TTC549 (cell line): ENCODE measurements at regions not wholly inside any gene's neighbourhood (a gene's known extent, or its start where the extent isn't known, plus 50 kb on each side); places are given as distances from the start of the nearest gene placed in this dataset.

Source experiments
- FAIRE-seq: peaks from 2 replicates; lab custom pipeline; 2012; peaks lifted over from hg19 to GRCh38; lab: Jason Lieb, UNC

DNA sequence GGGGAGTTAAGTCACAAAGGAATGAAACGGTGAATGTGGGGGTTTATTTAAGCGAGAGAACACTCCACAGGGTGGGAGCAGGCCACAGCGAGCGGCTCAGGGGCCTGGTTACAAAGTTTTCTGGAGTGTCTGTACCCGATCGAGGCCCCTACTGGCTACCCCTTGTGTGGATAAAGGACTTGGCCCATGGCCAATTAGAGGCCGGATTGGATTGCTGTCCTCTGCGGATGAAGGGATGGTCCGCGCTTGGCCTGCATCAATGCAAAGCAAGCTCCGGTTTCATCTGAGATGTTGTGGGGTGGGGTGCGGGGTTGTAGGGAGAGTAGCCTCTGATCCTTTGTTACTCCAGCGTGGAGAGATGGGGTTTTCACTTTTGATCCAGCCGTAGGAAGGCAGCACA, 1574.5 kb upstream of the TENM3 start:
- no peak for FAIRE-seq

DNA sequence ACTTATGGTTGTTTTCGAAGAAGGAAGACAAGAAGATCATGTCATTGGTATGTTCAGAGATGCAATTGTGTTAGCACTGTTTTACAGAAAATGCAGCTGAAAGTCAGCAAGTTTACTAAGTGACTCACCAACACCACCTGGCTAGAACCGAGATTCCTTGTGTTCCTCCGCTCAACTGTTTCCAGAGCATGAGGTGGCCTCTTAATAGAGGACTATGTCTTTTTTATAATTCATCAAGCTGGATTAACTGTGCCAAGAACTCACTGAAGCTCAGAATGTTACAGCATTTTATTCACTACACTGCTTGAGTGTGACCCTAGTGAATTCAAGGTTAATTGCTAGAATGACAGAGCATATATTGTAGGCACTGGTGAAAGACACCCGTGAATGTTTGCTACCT, 1573.5 kb upstream of the TENM3 start:
- FAIRE-seq = no peak

DNA sequence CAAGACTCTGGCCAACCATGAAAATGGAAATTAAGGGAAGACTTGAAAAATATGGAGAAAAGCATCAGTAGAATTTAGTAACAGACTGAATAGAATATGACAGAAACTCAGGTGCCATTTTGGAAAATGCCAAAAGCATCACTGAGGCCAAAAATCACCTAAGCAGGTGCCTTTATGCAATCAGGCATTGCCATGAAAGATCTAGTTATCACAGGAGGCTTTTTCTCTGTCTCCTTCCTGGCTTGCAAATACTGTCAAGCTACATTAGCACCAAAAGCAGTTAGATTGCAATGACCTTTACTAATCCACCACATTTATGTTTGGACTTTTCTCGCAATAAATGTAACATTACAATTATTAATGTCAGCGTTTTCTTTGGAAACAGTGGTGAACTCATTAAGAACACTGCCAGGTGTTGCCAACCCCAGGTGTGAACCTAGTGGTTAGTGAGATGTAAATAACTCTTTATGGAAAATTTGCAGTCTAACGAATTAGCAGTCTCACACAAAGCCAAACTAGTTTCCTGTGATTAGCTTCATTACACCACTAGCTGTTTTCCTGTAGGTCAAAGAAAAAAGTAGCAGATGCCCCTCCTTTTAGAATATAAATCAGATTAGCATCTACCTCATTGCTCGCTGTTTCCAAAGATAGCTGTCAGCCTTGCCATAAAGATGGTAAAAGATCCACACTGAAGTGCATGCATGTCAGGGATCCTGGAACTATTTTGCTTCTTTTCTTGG, 1568.4 kb upstream of the TENM3 start:
- FAIRE-seq = no peak

DNA sequence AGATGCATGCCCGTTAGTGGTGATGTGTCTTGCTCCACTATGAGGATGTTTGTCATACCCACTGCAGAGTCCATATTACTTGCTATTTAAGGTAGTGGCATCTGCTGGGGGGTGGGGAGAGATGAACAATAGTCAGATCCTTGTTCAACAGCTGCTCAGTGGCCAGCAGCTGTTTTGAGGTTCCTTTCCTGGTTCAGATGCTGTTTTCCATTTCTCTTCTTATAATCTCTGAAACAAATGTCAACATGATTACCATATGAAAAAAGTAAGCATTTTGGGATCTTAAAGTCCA, 1567.9 kb upstream of the TENM3 start:
- FAIRE-seq = no peak

DNA sequence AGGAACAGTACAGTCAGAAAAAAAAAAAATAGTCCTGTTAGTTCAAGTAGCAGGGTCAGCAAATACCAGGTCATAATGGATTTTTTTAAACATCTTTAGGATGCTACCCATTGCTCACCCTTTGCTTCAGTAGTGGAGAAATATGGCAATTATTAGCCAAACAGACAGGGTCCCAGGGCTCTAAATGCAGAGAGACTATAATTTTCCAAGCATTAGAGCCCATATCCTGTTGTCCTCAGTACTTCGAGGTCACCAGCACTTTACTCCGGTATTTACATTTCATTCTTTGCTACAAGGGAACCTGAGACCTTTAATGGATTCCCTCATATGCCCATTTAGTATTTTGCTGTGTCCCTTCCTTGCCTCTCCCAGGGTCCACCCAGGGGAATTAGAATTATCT, 1562.9 kb upstream of the TENM3 start:
- FAIRE-seq = no peak

DNA sequence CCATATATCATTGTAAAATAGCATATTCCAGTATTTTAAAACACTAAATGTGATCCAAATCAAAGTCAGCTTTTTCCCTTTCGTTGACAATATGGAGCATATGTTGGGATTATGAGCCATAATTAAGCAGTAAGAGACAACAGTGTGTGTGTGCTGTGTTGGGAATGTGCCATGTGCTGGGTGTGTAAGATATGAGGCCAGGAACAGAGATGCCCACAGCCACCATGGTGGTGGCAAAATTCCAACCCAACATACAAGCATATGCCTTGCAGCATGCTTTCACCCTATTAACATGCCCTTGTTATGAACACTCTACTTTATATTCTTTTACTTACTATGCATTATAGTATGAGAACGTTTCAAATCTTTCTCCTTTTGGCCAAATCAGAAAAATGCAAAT, 1560.4 kb upstream of the TENM3 start:
- no peak for FAIRE-seq

DNA sequence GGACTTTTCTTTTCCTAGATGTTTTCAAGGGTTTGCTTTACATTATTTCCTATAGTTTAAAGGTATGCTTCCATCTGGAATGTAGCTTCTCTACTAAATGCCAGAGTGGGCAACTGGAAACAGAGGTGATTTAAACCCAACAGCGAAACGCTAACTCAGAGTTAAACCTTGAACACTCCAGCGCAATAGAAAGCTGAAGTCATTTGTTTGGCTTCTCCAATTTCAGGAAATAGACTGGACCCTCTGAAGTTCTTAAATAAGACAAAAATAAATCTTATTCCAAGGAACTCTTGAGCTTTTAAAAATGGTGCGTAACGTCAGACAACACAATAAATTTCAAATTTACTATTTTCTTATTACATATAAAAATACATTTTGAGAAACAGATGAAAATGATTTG, 1560.0 kb upstream of the TENM3 start:
- no peak for FAIRE-seq

DNA sequence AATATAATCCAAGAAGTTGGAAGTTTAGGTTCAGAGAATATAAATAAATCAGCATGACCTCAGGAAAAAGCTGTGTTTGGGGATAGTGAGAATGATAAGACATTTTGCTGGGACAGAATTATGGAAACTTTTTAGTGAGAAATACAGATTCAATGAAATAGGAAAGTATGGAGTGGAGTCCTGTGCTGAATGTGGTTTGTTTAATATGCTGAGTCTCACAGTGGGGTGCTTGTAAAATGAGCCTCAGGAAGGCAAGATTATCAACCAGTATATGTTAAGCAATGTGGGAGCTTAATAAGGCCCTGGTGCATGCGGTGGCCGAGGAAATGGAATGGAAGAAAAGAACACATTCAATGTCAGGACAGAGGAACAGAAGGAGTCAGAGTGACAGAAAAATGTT, 1554.7 kb upstream of the TENM3 start:
- FAIRE-seq = no peak

DNA sequence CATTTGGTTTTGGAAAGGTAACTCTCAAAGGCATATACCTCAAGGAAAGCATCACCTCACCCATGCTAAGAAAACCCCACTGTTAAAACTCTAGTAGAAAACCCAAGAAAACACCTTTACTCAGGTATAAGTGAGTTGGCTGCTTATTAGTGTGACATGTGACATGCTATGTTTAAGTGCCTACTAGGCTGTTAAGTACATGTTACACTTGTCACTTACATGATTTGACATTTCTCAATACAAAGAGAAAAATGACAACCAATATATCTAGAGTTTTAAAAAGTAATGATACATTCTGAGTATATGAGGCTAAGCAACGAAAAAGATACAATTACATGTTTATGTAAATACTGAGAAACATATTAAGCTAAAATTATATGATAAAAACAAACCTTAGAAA, 1548.3 kb upstream of the TENM3 start:
- FAIRE-seq = no peak

DNA sequence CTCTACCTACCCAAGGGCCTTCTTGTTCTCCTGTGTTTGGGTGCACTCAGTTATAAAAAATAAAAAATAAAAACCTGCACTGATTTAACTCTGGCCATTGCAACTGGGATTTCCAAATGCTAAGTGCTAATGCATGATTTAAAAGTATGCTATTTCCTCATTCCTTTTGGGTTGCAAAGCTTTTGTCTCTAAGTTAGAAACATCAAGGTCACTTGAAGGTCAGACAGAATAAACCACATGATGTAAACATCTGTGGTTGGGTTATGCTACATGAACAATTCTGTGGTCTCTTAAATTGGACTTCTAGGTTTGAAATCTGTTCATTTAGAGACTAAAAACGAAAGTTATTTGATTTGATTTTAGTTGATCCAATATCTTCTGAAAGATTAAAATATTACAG, 1547.4 kb upstream of the TENM3 start:
- FAIRE-seq = no peak

DNA sequence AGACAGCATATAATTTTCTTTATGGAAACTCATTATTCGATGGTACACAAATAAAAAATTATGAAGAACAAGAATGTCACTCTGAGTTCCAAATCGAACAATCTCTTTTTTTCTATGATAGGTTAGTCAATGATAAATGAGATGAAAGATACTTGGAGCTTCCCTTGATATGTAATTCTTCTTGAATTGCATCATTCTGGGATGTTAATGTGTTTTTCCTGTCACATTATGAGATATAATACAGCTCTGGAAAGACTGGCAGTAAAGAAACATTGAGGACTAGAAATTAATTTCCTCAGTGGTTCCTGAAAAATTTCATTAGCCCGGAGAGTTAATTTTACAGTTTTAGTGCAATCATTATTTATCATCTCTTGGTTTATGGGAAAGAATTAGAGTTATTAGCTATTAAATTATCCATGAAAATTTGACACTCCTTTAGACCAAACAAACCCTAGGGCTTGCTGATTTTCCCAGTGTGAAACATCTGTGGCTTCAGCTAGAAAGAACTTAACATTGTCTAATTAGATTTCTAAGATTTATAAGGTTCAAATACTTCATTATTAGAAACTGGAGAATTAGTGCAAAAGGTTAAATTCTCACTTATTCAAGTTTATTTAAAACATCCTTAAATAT, 1546.6 kb upstream of the TENM3 start:
- FAIRE-seq = no peak

DNA sequence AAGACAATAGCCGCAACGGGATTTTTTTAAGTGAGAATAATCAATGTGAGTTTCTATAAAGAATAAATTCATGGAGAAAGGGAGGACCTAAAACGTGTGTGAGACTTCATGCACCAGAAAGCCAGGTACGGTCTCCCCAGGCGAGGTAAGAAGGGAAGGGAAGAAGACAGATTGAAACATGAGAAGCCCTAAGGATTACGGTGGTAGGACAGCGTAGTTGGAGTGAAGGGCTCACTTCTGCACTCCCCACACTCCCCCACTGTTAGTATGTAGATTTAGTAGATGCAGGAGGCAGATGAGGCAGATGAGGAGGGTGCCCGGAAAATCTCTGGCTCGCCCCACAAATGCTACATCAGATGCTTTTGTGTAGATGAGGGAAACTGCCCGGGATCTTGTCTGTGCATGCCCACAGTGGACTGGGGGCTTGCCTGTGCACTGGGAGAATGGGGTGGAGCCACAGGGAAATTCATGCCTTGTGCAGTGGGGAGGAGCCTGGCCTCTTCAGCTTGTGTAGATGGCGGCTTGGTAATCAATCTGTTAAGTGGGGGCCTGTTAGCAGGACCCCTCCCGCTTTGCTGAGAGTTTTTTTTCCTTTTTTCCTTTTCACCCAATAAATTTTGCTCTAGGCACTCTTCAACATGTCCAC, 1544.5 kb upstream of the TENM3 start:
- no peak for FAIRE-seq

DNA sequence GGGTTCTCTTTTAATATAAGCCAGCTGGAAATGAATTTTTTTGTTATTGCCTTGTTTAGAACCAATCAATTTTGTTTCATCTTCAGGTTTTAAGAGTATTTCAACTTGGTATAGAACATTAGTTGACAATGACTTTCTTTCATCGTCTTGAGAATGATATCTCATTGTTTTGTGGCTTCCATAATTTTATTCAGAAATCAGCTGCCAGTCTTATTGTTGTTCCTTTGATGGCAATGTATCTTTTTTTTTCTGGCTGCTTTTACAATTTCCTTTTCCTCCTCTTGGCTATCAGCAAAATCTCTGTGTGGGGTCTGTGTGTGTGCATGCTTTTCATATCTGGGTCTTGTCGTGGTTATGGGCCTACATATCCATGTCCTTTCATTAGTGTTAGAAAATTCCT, 1536.4 kb upstream of the TENM3 start:
- no peak for FAIRE-seq

DNA sequence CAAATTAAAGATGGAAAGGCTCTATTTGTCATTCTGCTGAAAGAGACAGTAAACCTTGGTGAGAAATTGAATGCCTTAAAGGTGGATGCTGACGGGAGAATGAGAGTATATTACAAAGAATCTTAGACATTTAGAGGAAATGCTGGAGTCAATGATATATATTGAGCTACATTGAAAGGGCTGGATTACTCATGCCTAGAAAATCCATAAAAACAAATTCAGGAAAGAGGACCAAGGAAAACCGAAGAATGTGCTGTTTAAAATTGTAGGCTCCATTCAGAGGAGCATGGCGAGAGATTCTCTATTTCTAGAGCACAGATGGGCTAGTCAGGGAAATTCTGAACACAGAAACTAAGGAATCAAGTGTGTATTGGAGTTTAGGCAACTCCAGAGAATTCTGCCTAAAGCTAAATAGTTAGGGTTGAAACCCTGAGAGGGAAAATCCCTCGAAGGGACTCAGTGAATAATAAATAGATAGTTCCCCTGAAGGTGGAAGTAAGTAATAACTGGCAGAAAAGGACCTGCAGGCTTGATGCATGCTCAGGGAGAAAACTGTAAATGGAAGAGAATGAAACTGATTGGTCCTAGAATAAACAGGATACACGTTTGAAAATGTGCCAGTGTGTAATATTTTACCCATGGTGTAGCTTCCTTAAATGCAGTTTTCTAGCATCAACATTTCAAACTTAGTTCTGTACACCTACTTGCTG, 1532.4 kb upstream of the TENM3 start:
- FAIRE-seq = no peak

DNA sequence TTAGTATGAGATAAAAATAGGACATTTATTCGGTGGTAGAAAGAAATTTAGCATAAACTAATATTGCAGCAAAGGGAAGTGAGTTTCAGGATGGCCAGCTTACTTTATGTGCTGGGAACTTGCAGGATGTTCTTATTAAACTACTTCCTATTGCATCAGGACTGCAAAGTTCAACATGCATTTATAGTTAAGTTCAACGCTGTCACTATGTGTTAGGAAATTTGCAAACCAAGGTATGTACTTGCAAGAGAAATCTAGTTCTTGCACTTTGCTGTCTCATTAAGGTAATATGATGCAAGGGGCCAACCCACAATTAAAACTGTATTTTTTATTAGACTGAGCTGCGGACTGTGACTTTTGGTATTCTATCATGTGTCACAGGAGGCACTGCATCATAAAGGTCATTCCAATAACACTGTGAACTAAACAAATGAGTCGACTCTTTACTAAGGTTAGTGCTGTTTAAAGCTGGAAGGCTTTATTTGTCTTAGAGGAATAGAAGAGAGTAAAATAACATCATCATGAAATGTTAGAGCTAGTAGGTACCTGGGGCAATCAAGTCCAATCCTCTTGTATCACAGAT, 1525.7 kb upstream of the TENM3 start:
- FAIRE-seq = no peak

DNA sequence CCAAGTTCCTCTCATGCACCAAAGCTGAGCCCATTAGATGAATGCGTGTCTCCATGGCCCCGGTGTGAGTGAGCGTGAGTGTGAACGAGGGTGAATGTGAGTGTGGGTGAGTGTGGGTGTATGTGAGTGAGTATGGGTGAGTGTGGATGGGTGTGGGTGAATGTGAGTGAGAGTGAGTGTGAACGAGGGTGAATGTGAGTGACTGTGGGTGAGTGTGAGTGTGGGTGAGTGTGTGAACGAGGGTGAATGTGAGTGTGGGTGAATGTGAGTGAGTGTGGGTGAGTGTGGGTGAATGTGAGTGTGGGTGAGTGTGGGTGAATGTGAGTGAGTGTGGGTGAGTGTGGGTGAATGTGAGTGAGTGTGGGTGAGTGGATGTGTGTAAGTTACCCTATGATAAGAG, 1521.8 kb upstream of the TENM3 start:
- no peak for FAIRE-seq

DNA sequence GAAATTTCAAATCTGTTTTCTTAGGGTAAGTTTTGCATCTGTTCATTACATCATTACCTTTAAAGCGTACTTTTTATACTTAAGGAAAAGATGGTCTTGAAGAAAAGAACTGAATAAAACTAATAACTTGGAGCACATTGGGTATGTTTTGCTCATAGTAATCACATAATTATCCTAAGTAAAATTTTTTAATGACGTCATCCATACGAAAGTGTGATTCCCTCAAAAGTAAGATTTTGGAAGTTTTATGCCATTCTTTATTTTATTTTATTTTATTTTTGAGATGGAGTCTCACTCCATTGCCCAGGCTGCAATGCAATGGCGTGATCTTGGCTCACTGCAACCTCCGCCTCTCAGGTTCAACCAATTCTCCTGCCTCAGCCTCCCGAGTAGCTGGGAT, 1516.6 kb upstream of the TENM3 start:
- FAIRE-seq = no peak

DNA sequence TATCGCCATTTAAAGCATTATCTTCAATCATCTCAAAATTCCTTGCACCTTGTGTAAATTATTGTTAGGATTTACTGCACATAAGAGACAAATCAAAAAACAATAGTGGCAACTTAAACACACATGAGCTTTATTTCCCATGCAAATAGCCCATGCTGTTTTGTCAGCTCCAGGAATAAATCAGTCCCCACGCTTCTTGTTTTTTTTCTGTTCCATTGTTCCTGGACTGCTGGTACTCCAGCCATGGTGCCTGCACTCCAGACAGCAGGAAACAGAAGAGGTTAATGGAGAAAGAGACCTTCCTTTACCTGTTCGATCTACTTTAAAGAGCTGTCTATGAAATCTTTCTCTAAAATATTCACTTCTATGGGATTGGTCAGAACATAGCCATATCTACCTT, 1515.7 kb upstream of the TENM3 start:
- no peak for FAIRE-seq

DNA sequence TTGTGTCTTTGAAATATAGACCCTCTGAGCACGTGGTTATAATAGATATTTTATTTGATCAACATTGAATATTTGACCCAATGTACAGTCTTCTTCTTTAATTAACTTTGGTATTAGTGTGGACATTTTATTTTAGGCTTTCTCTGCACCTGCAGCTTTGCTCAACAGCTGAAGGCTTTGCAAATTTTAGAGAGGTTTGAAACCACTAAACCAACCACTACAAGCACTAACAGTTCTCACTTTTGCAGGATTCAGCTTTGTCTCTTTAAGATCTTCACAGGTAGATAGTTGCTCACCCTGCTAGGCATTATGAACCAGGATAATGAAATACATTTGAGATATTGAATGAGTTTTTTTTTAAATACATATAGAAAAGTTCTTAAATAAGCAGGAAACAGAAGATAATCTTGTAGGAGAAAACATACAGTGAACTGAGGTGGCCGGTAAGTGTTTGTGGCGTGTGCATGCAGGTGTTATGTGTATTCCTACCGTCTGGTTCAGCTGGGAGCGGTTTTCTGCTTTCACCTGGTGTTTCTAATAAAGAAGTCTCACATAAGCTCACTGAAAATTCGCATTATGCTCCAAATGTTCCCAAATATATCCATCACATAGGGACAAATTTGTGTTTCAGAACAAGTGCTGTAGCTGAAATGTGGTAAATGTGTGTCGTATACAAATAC, 1508.3 kb upstream of the TENM3 start:
- no peak for FAIRE-seq

DNA sequence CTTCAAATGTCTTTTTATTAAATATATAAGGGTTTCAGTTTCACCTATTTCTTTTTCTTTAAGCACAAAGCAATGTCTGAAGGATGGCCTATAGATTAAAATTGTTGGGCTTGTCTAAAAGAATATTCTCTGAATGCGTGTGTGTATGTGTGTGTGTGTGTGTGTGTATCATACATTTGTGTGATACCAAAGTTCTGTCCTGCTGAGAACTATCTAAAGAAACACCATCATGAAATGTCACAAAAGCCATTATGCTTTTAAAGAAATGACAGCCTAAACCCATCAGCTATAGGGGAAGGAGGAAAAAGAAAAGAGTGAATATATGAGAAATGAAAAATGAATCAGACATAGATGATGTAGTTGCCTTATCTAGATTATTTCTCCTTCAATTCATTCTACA, 1501.5 kb upstream of the TENM3 start:
- FAIRE-seq = no peak

DNA sequence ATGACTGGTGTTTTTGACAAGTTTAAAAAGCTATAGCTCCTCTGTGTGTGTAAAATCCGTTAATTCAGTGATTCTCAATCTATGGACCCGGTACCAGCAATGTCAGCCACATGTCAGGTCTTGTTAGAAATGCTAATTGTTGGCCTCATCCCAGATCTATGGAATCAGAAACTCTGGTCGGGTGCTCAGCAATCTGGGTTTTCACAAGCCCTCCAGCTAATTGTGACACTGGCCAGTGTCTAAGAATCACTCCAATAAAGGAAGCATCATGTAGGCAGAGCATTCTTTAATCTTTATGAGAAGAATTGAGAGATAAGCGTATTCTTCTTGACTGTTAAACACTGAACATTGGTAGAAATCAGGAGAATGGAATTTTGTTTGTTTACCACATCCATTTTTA, 1498.2 kb upstream of the TENM3 start:
- FAIRE-seq = no peak

DNA sequence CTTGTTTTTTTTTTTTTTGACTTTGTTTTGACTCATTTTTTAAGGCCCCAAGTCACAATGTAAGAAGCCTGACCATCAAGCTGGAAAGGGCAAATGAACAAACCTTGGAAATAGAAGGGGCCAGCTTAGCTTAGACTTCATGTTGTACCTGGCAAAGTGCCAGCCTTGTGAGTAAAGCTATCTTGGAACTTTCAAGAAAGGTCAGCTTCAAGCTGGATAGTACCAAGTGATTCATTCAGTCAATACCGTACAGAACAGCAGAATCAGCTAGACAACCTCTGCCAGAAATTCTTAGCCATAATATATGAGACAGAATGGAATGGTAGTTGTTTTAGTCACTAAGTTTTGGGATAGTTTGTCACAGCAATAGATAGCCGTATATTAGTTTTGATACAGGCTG, 1492.2 kb upstream of the TENM3 start:
- FAIRE-seq = no peak

DNA sequence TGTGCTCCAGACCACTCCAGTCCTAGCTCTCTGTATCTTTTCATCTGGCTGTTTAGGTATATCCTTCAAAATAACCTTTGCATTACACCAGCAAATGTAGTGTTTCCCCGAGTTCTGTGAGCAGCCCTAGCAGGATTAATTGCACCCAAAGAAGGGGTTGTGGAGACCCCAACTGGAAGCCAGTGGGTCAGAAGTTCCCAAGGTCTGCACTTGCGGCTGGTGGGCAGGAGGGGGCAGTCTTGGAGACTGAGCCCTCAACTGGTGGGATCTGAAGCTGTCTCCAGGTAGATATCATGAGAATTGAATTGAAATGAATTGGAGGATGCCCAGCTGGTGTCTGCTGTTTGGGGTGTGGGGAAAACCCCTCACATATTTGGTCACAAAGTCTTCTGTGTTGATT, 1485.3 kb upstream of the TENM3 start:
- FAIRE-seq = no peak
